WTC11 (cell line): ENCODE measurements at regions not wholly inside any gene's neighbourhood (a gene's known extent, or its start where the extent isn't known, plus 50 kb on each side); places are given as distances from the start of the nearest gene placed in this dataset.

ENCODE experiments used
- CREB1 ChIP-seq: sonication (generic); formaldehyde crosslinking; IDR thresholded peaks from 2 replicates; pipeline ENCODE4 v1.8.0; 2023; ENCODE audit warnings: mild to moderate bottlenecking, missing genetic modification reagents
- CTCF ChIP-seq: fragments of 200-600 bp; IDR thresholded peaks from 2 replicates; pipeline ENCODE4 v1.8.0; 2022; ENCODE audit warnings: antibody characterized with exemption
- GABPB1 ChIP-seq: sonication (generic); formaldehyde crosslinking; IDR thresholded peaks from 2 replicates; pipeline ENCODE4 v1.8.1; 2023; ENCODE audit warnings: mild to moderate bottlenecking, missing genetic modification reagents
- HMGA2 ChIP-seq: fragments of 250-450 bp; sonication (Bioruptor Pico); IDR thresholded peaks from 2 replicates; pipeline ENCODE4 v1.4.0; 2021; ENCODE audit warnings: mild to moderate bottlenecking, moderate library complexity
- JUN ChIP-seq: sonication (generic); formaldehyde crosslinking; IDR thresholded peaks from 2 replicates; pipeline ENCODE4 v1.8.0; 2023; ENCODE audit warnings: mild to moderate bottlenecking, missing genetic modification reagents
- MYBL2 ChIP-seq: sonication (generic); formaldehyde crosslinking; IDR thresholded peaks from 2 replicates; pipeline ENCODE4 v1.8.1; 2023; ENCODE audit warnings: mild to moderate bottlenecking, moderate library complexity, missing genetic modification reagents
- NFATC4 ChIP-seq: fragments of 250-450 bp; sonication (Bioruptor Pico); IDR thresholded peaks from 2 replicates; pipeline ENCODE4 v1.9.0; 2021; ENCODE audit warnings: mild to moderate bottlenecking
- ZNF263 ChIP-seq: sonication (generic); formaldehyde crosslinking; IDR thresholded peaks from 2 replicates; pipeline ENCODE4 v1.8.1; 2022; ENCODE audit warnings: low read depth, mild to moderate bottlenecking, moderate library complexity, missing genetic modification reagents
- TF ChIP-seq, protein P1 (sequence below): sonication (generic); formaldehyde crosslinking; IDR thresholded peaks from 2 replicates; pipeline ENCODE4 v1.8.0; 2022; ENCODE audit warnings: missing genetic modification reagents
- TF ChIP-seq, protein P2 (sequence below): sonication (generic); formaldehyde crosslinking; IDR thresholded peaks from 2 replicates; pipeline ENCODE4 v1.8.1; 2023; ENCODE audit warnings: mild to moderate bottlenecking, missing genetic modification reagents
- TF ChIP-seq, protein P3 (sequence below): sonication (generic); formaldehyde crosslinking; IDR thresholded peaks from 2 replicates; pipeline ENCODE4 v1.8.0; 2022; ENCODE audit warnings: mild to moderate bottlenecking, missing genetic modification reagents
- TF ChIP-seq, protein P4 (sequence below): sonication (generic); formaldehyde crosslinking; IDR thresholded peaks from 2 replicates; pipeline ENCODE4 v1.8.1; 2023; ENCODE audit warnings: mild to moderate bottlenecking, moderate library complexity, missing genetic modification reagents
- TF ChIP-seq, protein P5 (sequence below): sonication (generic); formaldehyde crosslinking; IDR thresholded peaks from 2 replicates; pipeline ENCODE4 v1.8.1; 2022; ENCODE audit warnings: low read depth, mild to moderate bottlenecking, moderate library complexity, missing genetic modification reagents, borderline replicate concordance

- TF ChIP-seq, protein P1, sequence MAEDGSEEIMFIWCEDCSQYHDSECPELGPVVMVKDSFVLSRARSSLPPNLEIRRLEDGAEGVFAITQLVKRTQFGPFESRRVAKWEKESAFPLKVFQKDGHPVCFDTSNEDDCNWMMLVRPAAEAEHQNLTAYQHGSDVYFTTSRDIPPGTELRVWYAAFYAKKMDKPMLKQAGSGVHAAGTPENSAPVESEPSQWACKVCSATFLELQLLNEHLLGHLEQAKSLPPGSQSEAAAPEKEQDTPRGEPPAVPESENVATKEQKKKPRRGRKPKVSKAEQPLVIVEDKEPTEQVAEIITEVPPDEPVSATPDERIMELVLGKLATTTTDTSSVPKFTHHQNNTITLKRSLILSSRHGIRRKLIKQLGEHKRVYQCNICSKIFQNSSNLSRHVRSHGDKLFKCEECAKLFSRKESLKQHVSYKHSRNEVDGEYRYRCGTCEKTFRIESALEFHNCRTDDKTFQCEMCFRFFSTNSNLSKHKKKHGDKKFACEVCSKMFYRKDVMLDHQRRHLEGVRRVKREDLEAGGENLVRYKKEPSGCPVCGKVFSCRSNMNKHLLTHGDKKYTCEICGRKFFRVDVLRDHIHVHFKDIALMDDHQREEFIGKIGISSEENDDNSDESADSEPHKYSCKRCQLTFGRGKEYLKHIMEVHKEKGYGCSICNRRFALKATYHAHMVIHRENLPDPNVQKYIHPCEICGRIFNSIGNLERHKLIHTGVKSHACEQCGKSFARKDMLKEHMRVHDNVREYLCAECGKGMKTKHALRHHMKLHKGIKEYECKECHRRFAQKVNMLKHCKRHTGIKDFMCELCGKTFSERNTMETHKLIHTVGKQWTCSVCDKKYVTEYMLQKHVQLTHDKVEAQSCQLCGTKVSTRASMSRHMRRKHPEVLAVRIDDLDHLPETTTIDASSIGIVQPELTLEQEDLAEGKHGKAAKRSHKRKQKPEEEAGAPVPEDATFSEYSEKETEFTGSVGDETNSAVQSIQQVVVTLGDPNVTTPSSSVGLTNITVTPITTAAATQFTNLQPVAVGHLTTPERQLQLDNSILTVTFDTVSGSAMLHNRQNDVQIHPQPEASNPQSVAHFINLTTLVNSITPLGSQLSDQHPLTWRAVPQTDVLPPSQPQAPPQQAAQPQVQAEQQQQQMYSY (CRISPR knock-in tag), result no peak
- TF ChIP-seq MYBL2 (CRISPR knock-in tag) (no peak), CTCF (no peak), GABPB1 (CRISPR knock-in tag) (no peak), ZNF263 (no peak), JUN (CRISPR knock-in tag) (no peak), HMGA2 (no peak), CREB1 (CRISPR knock-in tag) (no peak), NFATC4 (CRISPR knock-in tag) (no peak)
- TF ChIP-seq, protein P2, sequence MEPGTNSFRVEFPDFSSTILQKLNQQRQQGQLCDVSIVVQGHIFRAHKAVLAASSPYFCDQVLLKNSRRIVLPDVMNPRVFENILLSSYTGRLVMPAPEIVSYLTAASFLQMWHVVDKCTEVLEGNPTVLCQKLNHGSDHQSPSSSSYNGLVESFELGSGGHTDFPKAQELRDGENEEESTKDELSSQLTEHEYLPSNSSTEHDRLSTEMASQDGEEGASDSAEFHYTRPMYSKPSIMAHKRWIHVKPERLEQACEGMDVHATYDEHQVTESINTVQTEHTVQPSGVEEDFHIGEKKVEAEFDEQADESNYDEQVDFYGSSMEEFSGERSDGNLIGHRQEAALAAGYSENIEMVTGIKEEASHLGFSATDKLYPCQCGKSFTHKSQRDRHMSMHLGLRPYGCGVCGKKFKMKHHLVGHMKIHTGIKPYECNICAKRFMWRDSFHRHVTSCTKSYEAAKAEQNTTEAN (CRISPR knock-in tag), result no peak
- TF ChIP-seq, protein P3, sequence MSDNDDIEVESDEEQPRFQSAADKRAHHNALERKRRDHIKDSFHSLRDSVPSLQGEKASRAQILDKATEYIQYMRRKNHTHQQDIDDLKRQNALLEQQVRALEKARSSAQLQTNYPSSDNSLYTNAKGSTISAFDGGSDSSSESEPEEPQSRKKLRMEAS (CRISPR knock-in tag), result no peak
- TF ChIP-seq, protein P4, sequence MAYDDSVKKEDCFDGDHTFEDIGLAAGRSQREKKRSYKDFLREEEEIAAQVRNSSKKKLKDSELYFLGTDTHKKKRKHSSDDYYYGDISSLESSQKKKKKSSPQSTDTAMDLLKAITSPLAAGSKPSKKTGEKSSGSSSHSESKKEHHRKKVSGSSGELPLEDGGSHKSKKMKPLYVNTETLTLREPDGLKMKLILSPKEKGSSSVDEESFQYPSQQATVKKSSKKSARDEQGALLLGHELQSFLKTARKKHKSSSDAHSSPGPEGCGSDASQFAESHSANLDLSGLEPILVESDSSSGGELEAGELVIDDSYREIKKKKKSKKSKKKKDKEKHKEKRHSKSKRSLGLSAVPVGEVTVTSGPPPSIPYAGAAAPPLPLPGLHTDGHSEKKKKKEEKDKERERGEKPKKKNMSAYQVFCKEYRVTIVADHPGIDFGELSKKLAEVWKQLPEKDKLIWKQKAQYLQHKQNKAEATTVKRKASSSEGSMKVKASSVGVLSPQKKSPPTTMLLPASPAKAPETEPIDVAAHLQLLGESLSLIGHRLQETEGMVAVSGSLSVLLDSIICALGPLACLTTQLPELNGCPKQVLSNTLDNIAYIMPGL, result no peak
- TF ChIP-seq, protein P5, sequence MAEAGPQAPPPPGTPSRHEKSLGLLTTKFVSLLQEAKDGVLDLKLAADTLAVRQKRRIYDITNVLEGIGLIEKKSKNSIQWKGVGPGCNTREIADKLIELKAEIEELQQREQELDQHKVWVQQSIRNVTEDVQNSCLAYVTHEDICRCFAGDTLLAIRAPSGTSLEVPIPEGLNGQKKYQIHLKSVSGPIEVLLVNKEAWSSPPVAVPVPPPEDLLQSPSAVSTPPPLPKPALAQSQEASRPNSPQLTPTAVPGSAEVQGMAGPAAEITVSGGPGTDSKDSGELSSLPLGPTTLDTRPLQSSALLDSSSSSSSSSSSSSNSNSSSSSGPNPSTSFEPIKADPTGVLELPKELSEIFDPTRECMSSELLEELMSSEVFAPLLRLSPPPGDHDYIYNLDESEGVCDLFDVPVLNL (CRISPR knock-in tag), result no peak
Observed at GRCh38 chr12:92010853-92011701, 134.6 kb downstream of the BTG1 start.
